ENCODE measurements at regions not wholly inside any gene's neighbourhood (a gene's known extent, or its start where the extent isn't known, plus 50 kb on each side); places are given as distances from the start of the nearest gene placed in this dataset.

- H2AFZ ChIP-seq (ENCODE audit: low read length) = no peak overlapping the region
- no peak overlapping the region for H2BK5ac ChIP-seq (ENCODE audit: low read length)
- no peak overlapping the region for H3K9ac ChIP-seq (ENCODE audit: low read depth, low read length, poor library complexity)
- no peak overlapping the region for H3K14ac ChIP-seq (ENCODE audit: low read length)
- no peaks in the 10 kb centered on the region for H3K4me1 ChIP-seq (ENCODE audit: control insufficient read depth in 2 of 2, insufficient read depth in 1 of 2, low read depth in 1 of 2, low read length in 2 of 2)
- H3K23ac ChIP-seq (ENCODE audit: low read depth, low read length, poor library complexity) = no peak overlapping the region
- no peaks in the 10 kb centered on the region for H3K9me3 ChIP-seq (replicated peaks in 1 of 2; ENCODE audit: control insufficient read depth in 2 of 2, insufficient read depth in 1 of 2, low read depth in 1 of 2, low read length in 2 of 2)
- no peak overlapping the region for H3K4ac ChIP-seq (ENCODE audit: low read length)
- H3K27ac ChIP-seq (replicated peaks; ENCODE audit: low read length) = no peak overlapping the region
- DNase-seq (ENCODE audit: low spot score) = no peak
- no peak overlapping the region for H3K4me2 ChIP-seq (ENCODE audit: insufficient read depth, low read length, poor library complexity, severe bottlenecking)
- no peak overlapping the region for H2BK120ac ChIP-seq (ENCODE audit: low read depth, low read length)
- WGBS, 2 donors (ENCODE audit: extremely low coverage in 2 of 2, insufficient read length in 2 of 2, insufficient replicate concordance in 1 of 2) = no CpG with 5 or more reads among the region's 2 CpGs
- no peaks in the 10 kb centered on the region for H3K36me3 ChIP-seq (replicated peaks in 1 of 2; ENCODE audit: control insufficient read depth in 2 of 2, insufficient read depth in 2 of 2, low read length in 2 of 2)
- H3K18ac ChIP-seq (ENCODE audit: low read length) = no peak overlapping the region
- no peak overlapping the region for H4K8ac ChIP-seq (ENCODE audit: low read depth, low read length)
- no peak overlapping the region for H2BK15ac ChIP-seq (ENCODE audit: low read length)
- H4K91ac ChIP-seq (ENCODE audit: low read depth, low read length, poor library complexity) = no peak overlapping the region
- no peak overlapping the region for H3K4me3 ChIP-seq (ENCODE audit: low read length in 2 of 2)
- no peaks in the 10 kb centered on the region for H3K27me3 ChIP-seq (ENCODE audit: control insufficient read depth in 3 of 3, insufficient read depth in 3 of 3, low read depth in 1 of 3, low read length in 3 of 3)
- H2AK5ac ChIP-seq (ENCODE audit: low read depth, low read length) = no peak overlapping the region
- no peaks in the 10 kb centered on the region for H3K79me1 ChIP-seq (ENCODE audit: low read depth, low read length)
- H2BK12ac ChIP-seq (ENCODE audit: low read length) = no peak overlapping the region
These were observed 625.1 kb upstream of the IMPG1 start for GRCh38 chr6:76697585-76697984.

GRCh38 chr6:76694795-76695194 lies 622.3 kb upstream of the IMPG1 start:
- Histone ChIP-seq H3K4me1 (ENCODE audit: control insufficient read depth in 2 of 2, insufficient read depth in 1 of 2, low read depth in 1 of 2, low read length in 2 of 2) (no peaks in the 10 kb centered on the region), H3K4ac (ENCODE audit: low read length) (no peak overlapping the region), H2BK12ac (ENCODE audit: low read length) (no peak overlapping the region), H3K14ac (ENCODE audit: low read length) (no peak overlapping the region), H2AK5ac (ENCODE audit: low read depth, low read length) (no peak overlapping the region), H3K4me2 (ENCODE audit: insufficient read depth, low read length, poor library complexity, severe bottlenecking) (no peak overlapping the region), H3K23ac (ENCODE audit: low read depth, low read length, poor library complexity) (no peak overlapping the region), H3K4me3 (ENCODE audit: low read length in 2 of 2) (no peak overlapping the region), H3K36me3 (replicated peaks in 1 of 2; ENCODE audit: control insufficient read depth in 2 of 2, insufficient read depth in 2 of 2, low read length in 2 of 2) (no peaks in the 10 kb centered on the region), H3K9ac (ENCODE audit: low read depth, low read length, poor library complexity) (no peak overlapping the region), H2BK5ac (ENCODE audit: low read length) (no peak overlapping the region), H3K18ac (ENCODE audit: low read length) (no peak overlapping the region), H2BK15ac (ENCODE audit: low read length) (no peak overlapping the region), H3K9me3 (replicated peaks in 1 of 2; ENCODE audit: control insufficient read depth in 2 of 2, insufficient read depth in 1 of 2, low read depth in 1 of 2, low read length in 2 of 2) (no peaks in the 10 kb centered on the region), H2AFZ (ENCODE audit: low read length) (no peak overlapping the region), H4K91ac (ENCODE audit: low read depth, low read length, poor library complexity) (no peak overlapping the region), H4K8ac (ENCODE audit: low read depth, low read length) (no peak overlapping the region), H2BK120ac (ENCODE audit: low read depth, low read length) (no peak overlapping the region), H3K27me3 (ENCODE audit: control insufficient read depth in 3 of 3, insufficient read depth in 3 of 3, low read depth in 1 of 3, low read length in 3 of 3) (no peaks in the 10 kb centered on the region), H3K27ac (replicated peaks; ENCODE audit: low read length) (no peak overlapping the region), H3K79me1 (ENCODE audit: low read depth, low read length) (no peaks in the 10 kb centered on the region)
- no peak for DNase-seq (ENCODE audit: low spot score)
- no CpG with 5 or more reads among the region's 1 CpG for WGBS, 2 donors (ENCODE audit: extremely low coverage in 2 of 2, insufficient read length in 2 of 2, insufficient replicate concordance in 1 of 2)

GRCh38 chr6:76684875-76685274 lies 612.4 kb upstream of the IMPG1 start:
- Histone ChIP-seq H2AK5ac (ENCODE audit: low read depth, low read length) (no peak overlapping the region), H2BK12ac (ENCODE audit: low read length) (no peak overlapping the region)

GRCh38 chr6:76683985-76684384 lies 611.5 kb upstream of the IMPG1 start:
- Histone ChIP-seq H3K14ac (ENCODE audit: low read length) (no peak overlapping the region), H2BK15ac (ENCODE audit: low read length) (no peak overlapping the region), H4K91ac (ENCODE audit: low read depth, low read length, poor library complexity) (no peak overlapping the region), H3K4ac (ENCODE audit: low read length) (no peak overlapping the region), H3K4me3 (ENCODE audit: low read length in 2 of 2) (no peak overlapping the region), H3K27me3 (ENCODE audit: control insufficient read depth in 3 of 3, insufficient read depth in 3 of 3, low read depth in 1 of 3, low read length in 3 of 3) (no peaks in the 10 kb centered on the region), H3K23ac (ENCODE audit: low read depth, low read length, poor library complexity) (no peak overlapping the region), H2AK5ac (ENCODE audit: low read depth, low read length) (no peak overlapping the region), H3K36me3 (replicated peaks in 1 of 2; ENCODE audit: control insufficient read depth in 2 of 2, insufficient read depth in 2 of 2, low read length in 2 of 2) (no peaks in the 10 kb centered on the region), H2BK12ac (ENCODE audit: low read length) (no peak overlapping the region), H2AFZ (ENCODE audit: low read length) (no peak overlapping the region), H3K9ac (ENCODE audit: low read depth, low read length, poor library complexity) (no peak overlapping the region), H2BK5ac (ENCODE audit: low read length) (no peak overlapping the region), H3K9me3 (replicated peaks in 1 of 2; ENCODE audit: control insufficient read depth in 2 of 2, insufficient read depth in 1 of 2, low read depth in 1 of 2, low read length in 2 of 2) (no peaks in the 10 kb centered on the region), H4K8ac (ENCODE audit: low read depth, low read length) (no peak overlapping the region), H3K79me1 (ENCODE audit: low read depth, low read length) (no peaks in the 10 kb centered on the region), H3K18ac (ENCODE audit: low read length) (no peak overlapping the region), H2BK120ac (ENCODE audit: low read depth, low read length) (no peak overlapping the region), H3K27ac (replicated peaks; ENCODE audit: low read length) (no peak overlapping the region), H3K4me1 (ENCODE audit: control insufficient read depth in 2 of 2, insufficient read depth in 1 of 2, low read depth in 1 of 2, low read length in 2 of 2) (peaks cover 0 to 2% of the 10 kb centered on the region in 2 donors), H3K4me2 (ENCODE audit: insufficient read depth, low read length, poor library complexity, severe bottlenecking) (no peak overlapping the region)
- no peak for DNase-seq (ENCODE audit: low spot score)
- no CpG with 5 or more reads among the region's 2 CpGs for WGBS, 2 donors (ENCODE audit: extremely low coverage in 2 of 2, insufficient read length in 2 of 2, insufficient replicate concordance in 1 of 2)

More at GRCh38 chr6:76684875-76685274, 612.4 kb upstream of the IMPG1 start:
- Histone ChIP-seq H3K9me3 (replicated peaks in 1 of 2; ENCODE audit: control insufficient read depth in 2 of 2, insufficient read depth in 1 of 2, low read depth in 1 of 2, low read length in 2 of 2) (no peaks in the 10 kb centered on the region), H4K91ac (ENCODE audit: low read depth, low read length, poor library complexity) (no peak overlapping the region), H3K4me3 (ENCODE audit: low read length in 2 of 2) (no peak overlapping the region), H2BK15ac (ENCODE audit: low read length) (no peak overlapping the region), H4K8ac (ENCODE audit: low read depth, low read length) (no peak overlapping the region), H3K9ac (ENCODE audit: low read depth, low read length, poor library complexity) (no peak overlapping the region), H3K14ac (ENCODE audit: low read length) (no peak overlapping the region), H3K27ac (replicated peaks; ENCODE audit: low read length) (no peak overlapping the region), H2BK5ac (ENCODE audit: low read length) (no peak overlapping the region), H3K4me1 (ENCODE audit: control insufficient read depth in 2 of 2, insufficient read depth in 1 of 2, low read depth in 1 of 2, low read length in 2 of 2) (peaks cover 0 to 2% of the 10 kb centered on the region in 2 donors), H3K36me3 (replicated peaks in 1 of 2; ENCODE audit: control insufficient read depth in 2 of 2, insufficient read depth in 2 of 2, low read length in 2 of 2) (no peaks in the 10 kb centered on the region), H3K4me2 (ENCODE audit: insufficient read depth, low read length, poor library complexity, severe bottlenecking) (no peak overlapping the region), H3K23ac (ENCODE audit: low read depth, low read length, poor library complexity) (no peak overlapping the region), H3K27me3 (ENCODE audit: control insufficient read depth in 3 of 3, insufficient read depth in 3 of 3, low read depth in 1 of 3, low read length in 3 of 3) (no peaks in the 10 kb centered on the region), H3K18ac (ENCODE audit: low read length) (no peak overlapping the region), H2BK120ac (ENCODE audit: low read depth, low read length) (no peak overlapping the region), H3K4ac (ENCODE audit: low read length) (no peak overlapping the region), H3K79me1 (ENCODE audit: low read depth, low read length) (no peaks in the 10 kb centered on the region), H2AFZ (ENCODE audit: low read length) (no peak overlapping the region)
- no CpG with 5 or more reads among the region's 5 CpGs for WGBS, 2 donors (ENCODE audit: extremely low coverage in 2 of 2, insufficient read length in 2 of 2, insufficient replicate concordance in 1 of 2)
- no peak for DNase-seq (ENCODE audit: low spot score)

Measured in neuronal stem cell (in vitro differentiated cells).